HG02759 (cell line): ENCODE measurements at regions not wholly inside any gene's neighbourhood (a gene's known extent, or its start where the extent isn't known, plus 50 kb on each side); places are given as distances from the start of the nearest gene placed in this dataset.

Experiments used
- ATAC-seq: cut with Tn5 transposase; IDR thresholded peaks from one replicate; pipeline ENCODE4 v1.9.1; 2021; ENCODE audit warnings: mild to moderate bottlenecking, moderate library complexity; ENCODE audit not compliant: unreplicated experiment

GRCh38 chr2:12964904-12965539 is 248.3 kb downstream of the TRIB2 start:
- no peak for ATAC-seq

DNA sequence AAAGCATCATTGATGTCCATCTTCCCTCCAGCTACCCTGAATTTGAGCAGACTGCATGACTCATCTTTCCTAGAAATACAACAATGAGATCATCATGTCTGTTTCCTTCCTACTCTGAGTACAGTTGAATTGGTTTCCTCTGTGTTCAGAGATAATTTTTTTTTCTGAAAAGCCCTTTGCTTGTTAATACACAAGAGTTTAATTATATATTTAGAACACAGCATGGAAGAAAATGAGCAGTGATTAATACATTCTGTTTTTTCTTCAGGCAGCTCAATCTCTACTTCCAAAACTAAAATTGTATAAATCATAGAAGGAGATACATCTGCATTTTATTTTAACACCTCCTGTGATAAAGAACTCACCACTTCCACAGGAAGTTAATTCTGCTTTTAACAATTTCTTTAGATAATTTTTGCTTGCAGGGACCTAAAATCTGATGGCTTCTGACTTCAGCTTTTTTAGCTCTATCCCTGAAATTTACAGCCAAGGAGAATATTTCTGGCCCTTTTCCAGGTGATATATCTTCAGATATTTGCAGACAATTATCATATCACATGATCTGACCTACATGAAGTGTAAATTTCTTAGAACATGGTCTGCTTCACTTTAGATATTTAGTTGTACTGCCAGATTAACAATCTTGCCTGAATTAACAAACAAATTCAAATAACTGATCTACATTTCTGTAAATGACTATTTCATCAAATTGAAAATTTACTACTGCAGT is 249.0 kb downstream of the TRIB2 start:
- no peak for ATAC-seq

GRCh38 chr2:12967804-12968203 is 251.1 kb downstream of the TRIB2 start:
- ATAC-seq = no peak

- ATAC-seq = no peak
These were observed 251.7 kb downstream of the TRIB2 start for GRCh38 chr2:12968399-12968798.

DNA sequence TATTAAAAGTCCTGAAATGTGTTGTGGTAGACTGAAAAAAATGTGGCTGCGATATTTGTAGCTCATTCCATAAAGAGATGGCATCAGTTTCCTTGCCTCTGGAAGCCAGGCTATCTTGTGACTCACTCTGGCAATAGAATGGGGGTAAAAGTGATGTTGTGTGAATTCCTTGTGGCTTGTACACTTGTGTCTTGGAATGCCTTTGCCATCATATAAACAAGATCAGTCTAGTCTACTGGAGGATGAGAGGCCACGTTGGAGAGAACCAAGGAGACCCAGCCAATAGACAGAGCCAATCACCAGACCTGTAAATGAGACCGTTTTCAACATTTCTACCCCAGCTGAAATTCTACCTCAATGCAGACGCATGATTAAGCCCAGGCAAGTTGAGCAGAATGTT is 254.1 kb downstream of the TRIB2 start:
- no peak for ATAC-seq

DNA sequence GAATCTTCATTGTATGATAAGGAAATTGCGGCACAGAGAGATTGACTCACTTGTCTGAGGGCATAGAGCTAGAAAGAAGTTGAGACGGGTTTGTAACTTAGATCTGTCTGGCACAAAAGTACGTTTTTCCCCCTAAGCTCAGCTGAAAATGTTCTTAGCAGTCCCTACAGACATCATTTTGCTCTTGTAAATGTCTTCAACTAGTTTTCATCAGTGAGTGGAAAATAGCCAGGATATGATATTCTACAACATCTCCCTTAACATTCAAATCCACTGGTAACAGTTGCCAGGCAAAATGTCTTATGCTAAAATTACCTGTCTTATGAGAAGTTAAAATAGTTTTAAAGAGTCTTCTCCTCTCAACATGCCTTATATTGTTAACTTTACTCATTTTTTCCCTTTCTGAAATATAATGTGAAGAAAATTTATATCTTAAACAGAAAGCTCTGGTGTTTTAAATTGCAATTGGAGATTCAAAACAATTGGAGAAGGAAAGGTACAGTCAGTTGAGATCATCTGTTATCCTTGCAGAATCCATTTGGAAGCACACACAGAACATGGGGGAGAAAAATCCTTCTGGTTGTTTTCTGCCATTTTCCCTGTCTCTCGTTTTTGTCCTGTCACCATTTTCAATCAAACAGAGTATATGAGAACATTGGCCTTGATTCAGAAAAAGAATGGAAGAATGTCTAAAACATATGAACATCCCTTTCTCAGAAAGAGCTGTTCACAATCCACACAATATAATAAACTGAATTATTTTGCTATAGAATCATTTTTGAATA is 255.0 kb downstream of the TRIB2 start:
- no peak for ATAC-seq

DNA sequence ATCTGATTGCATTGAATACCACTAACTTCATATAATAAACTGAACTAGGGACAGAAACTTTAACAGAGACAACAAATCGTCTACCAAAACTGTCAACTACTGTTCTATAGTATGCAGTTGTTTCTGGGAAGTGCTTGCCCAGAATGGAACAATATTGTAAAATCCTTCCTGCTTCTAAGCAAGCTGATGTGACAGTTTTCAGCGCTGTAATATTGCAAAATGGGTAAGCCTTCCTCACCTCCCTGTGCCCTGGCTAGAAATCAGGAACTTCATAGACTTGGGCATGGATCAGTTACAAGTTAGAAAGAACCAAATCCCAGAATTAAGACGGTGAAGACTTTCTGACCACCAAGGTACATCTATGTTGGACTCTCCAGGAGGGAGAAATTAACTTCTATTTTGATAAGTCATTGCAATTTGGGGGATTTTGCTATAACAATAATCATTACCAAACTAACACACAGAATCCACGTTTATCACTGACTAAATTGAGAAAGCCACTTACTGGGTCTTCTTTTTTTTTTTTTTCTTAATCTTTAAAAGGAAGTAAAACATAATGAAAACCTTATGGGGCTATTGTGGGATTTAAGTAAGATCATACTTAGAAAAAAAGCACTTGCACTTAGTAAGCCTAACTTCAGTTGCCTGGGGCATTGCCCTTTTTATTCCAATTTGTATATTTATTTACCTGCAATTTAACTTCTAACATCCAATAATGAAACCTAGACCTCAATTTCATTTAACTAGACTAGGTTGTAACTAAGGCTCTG is 261.5 kb downstream of the TRIB2 start:
- no peak for ATAC-seq

DNA sequence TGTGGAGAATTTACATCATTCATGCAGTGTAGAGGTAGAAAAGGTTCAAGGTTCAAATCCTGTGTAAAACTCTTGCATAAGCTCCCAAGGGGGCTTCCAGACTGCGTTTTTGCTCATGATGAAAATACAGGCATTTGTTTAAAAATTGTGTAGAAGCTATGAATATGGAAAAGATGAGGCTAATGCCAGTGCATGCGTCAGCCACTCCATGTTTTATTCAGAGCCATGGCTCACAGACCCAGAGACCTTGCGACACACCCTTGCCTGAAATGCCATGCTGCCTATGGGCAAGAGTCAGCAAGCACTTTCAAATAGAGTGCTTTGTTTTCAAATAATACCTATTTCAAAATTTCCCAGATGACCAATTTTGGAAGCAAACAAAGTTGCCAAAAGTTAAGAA is 262.3 kb downstream of the TRIB2 start:
- no peak for ATAC-seq

- no peak for ATAC-seq
These were observed 264.1 kb downstream of the TRIB2 start for GRCh38 chr2:12980817-12981216.

- ATAC-seq = no peak
These were observed 265.4 kb downstream of the TRIB2 start for GRCh38 chr2:12982149-12982584.

GRCh38 chr2:12987246-12987645 is 270.5 kb downstream of the TRIB2 start:
- no peak for ATAC-seq

DNA sequence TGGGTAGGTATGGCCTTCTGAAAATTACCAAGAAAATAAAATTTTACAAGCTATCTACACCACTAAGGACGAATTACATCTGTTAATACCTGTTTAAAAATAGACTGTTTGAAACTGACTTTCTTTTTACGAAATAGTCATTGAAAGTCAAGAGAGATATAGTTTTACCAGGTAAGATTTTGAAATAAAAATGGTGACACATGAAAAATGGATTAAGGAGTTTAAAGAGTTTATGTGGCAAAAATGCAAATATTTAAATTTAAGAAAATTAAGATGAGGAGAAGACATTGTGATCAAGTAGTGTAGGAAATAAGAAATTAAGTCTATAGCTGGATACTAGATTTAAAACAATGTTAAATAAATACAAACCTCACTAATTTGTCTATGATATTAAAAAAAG is 271.5 kb downstream of the TRIB2 start:
- no peak for ATAC-seq

GRCh38 chr2:12990523-12990922 is 273.8 kb downstream of the TRIB2 start:
- ATAC-seq = no peak

- ATAC-seq = no peak
These were observed 281.9 kb downstream of the TRIB2 start for GRCh38 chr2:12998685-12999084.

DNA sequence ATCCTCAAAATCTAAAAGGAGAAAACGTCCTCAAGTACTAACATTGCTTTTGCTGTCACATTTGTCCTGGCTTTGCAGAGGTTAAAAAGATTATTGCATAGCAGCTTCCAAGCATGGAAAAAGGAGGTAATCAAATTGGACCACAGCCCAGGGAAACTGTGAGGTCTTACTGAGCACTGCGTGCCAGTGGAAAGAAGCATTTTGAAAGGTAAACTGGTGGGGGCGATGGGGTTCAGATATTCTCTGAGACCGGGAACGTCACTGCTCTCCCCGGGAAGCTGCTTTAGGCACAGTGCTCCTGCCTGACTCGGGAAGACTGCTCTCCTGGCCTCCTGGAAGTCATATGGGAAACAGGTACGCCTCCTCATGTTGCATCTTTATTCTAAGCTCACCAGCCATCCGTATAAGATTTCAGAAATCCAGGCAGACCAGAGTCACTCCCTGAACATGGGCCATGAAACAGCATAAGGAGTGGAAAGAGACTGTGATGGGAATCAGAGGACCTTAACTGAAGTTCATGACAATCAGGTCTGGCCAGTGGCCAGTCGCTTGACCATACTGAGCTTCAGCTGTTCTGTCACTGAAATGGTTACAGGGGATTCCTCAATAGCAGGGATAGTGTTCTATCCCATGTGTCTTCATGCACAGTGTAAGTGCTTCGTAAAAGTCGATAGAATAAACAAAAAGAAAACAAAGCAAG is 284.1 kb downstream of the TRIB2 start:
- no peak for ATAC-seq

- no peak for ATAC-seq
These were observed 284.7 kb downstream of the TRIB2 start for GRCh38 chr2:13001408-13001807.

DNA sequence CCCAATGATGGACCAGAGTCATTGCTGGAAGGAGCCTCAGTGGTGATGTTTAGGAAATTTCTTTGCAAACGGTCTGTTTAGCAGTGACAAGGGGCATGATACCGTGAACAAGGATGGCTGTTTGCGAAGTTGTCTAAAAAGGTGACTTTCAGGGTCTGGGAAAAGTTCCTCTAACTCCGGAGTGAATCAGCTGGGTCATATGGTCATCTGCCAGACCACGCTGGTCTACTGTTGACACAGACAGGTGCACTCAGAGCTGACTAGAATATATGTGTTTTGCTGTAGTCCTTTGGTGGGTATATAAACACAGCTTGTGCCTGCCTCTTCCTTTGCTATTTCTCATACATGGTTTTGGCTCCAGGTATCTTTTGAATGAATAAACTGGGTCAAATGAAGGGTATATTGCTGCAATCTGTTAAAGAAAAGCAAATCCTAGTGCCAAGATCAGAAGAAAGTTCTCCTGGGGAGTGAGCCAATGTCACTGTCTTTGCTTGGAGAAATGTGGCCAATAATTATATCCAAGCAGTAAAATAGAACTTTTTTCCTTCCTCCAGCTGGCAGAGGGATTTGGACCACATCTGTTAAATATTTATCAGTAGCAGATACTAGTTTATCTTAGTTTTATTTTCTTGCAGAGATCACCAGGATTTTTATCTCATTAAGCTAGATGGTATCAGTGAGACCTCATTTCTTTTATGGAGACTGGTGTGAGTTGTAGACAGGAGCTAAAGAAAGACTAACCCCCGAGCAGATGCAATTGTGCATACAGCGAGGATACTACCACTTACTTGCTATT is 286.0 kb downstream of the TRIB2 start:
- ATAC-seq = no peak

GRCh38 chr2:13003500-13003899 is 286.8 kb downstream of the TRIB2 start:
- ATAC-seq = no peak

GRCh38 chr2:13005048-13005447 is 288.3 kb downstream of the TRIB2 start:
- ATAC-seq = no peak
